ENCODE measurements at regions not wholly inside any gene's neighbourhood (a gene's known extent, or its start where the extent isn't known, plus 50 kb on each side); places are given as distances from the start of the nearest gene placed in this dataset.
"Not testable (repeated sequence)": the region's sequence is repeated elsewhere in the genome, so short reads cannot be mapped to it uniquely, and the experiment has no call there.

- DNase-seq (ENCODE audit: low read depth in 2 of 2) = no peak
Measured at GRCh38 chr6:8180327-8181159, 78.2 kb upstream of the EEF1E1 start.

- no peak for DNase-seq (ENCODE audit: low read depth in 2 of 2)
Measured at GRCh38 chr6:8177721-8178120, 75.4 kb upstream of the EEF1E1 start.

GRCh38 chr6:8175046-8175777, 72.9 kb upstream of the EEF1E1 start:
- DNase-seq (ENCODE audit: low read depth in 2 of 2) = no peak

- no peak for DNase-seq (ENCODE audit: low read depth in 2 of 2)
Measured at GRCh38 chr6:8174571-8174970, 72.2 kb upstream of the EEF1E1 start.

- DNase-seq (ENCODE audit: low read depth in 2 of 2) = no peak
Measured at GRCh38 chr6:8172530-8172929, 70.2 kb upstream of the EEF1E1 start.

- DNase-seq (ENCODE audit: low read depth in 2 of 2) = no peak
Measured at GRCh38 chr6:8170754-8171153, 68.4 kb upstream of the EEF1E1 start.

GRCh38 chr6:8170245-8170644, 67.9 kb upstream of the EEF1E1 start:
- no peak for DNase-seq (ENCODE audit: low read depth in 2 of 2)

GRCh38 chr6:8166156-8166555, 63.8 kb upstream of the EEF1E1 start:
- DNase-seq (ENCODE audit: low read depth in 2 of 2) = no peak

- not testable (repeated sequence) for DNase-seq (ENCODE audit: low read depth in 2 of 2)
Measured at GRCh38 chr6:8165008-8165407, 62.7 kb upstream of the EEF1E1 start.

- not testable (repeated sequence) for DNase-seq (ENCODE audit: low read depth in 2 of 2)
Measured at GRCh38 chr6:8164281-8164680, 61.9 kb upstream of the EEF1E1 start.

GRCh38 chr6:8159966-8160365, 57.6 kb upstream of the EEF1E1 start:
- DNase-seq (ENCODE audit: low read depth in 2 of 2) = no peak

- DNase-seq (ENCODE audit: low read depth in 2 of 2) = no peak
Measured at GRCh38 chr6:8157839-8158238, 55.5 kb upstream of the EEF1E1 start.

- no peak for DNase-seq (ENCODE audit: low read depth in 2 of 2)
Measured at GRCh38 chr6:8155259-8156012, 53.1 kb upstream of the EEF1E1 start.

Measured in stimulated activated CD4-positive, alpha-beta T cell treated with anti-CD3 and anti-CD28 coated beads, Interleukin-1b, Interleukin-23, amount 100 ng/mL, for 4 hours (primary cell).